ENCODE measurements at regions not wholly inside any gene's neighbourhood (a gene's known extent, or its start where the extent isn't known, plus 50 kb on each side); places are given as distances from the start of the nearest gene placed in this dataset.

DNA sequence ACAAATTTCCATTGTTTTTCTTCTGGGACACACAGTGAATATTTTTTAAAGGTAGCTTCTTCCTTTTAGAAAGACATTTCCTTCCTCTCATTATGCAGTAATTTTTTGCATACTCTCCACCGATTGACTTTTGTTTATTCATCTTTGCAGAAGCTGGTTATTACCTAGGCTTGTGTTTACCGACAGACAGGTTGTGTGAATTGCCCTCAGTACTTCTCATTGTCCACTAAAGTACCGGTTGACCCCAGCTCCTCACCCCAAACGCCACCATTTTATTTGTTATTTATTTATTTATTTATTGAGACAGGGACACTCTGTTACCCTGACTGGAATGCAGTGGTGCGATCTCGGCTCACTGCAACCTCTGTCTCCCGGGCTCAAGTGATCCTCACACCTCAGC is 63.4 kb upstream of the MYL2 start:
- H3K4me3 ChIP-seq (replicated peaks; ENCODE audit: insufficient read depth, low read length): no peak overlapping the region
- TF ChIP-seq, protein P1, sequence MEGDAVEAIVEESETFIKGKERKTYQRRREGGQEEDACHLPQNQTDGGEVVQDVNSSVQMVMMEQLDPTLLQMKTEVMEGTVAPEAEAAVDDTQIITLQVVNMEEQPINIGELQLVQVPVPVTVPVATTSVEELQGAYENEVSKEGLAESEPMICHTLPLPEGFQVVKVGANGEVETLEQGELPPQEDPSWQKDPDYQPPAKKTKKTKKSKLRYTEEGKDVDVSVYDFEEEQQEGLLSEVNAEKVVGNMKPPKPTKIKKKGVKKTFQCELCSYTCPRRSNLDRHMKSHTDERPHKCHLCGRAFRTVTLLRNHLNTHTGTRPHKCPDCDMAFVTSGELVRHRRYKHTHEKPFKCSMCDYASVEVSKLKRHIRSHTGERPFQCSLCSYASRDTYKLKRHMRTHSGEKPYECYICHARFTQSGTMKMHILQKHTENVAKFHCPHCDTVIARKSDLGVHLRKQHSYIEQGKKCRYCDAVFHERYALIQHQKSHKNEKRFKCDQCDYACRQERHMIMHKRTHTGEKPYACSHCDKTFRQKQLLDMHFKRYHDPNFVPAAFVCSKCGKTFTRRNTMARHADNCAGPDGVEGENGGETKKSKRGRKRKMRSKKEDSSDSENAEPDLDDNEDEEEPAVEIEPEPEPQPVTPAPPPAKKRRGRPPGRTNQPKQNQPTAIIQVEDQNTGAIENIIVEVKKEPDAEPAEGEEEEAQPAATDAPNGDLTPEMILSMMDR (IDR thresholded peaks at IDR 0.05; ENCODE audit: insufficient read depth, low read length): no peak
- TF ChIP-seq SPI1 (IDR thresholded peaks at IDR 0.05; ENCODE audit: borderline replicate concordance, low read depth): no peak
- no peak for TF ChIP-seq GABPA (IDR thresholded peaks at IDR 0.05; ENCODE audit: low read depth)
- TF ChIP-seq, protein P2, sequence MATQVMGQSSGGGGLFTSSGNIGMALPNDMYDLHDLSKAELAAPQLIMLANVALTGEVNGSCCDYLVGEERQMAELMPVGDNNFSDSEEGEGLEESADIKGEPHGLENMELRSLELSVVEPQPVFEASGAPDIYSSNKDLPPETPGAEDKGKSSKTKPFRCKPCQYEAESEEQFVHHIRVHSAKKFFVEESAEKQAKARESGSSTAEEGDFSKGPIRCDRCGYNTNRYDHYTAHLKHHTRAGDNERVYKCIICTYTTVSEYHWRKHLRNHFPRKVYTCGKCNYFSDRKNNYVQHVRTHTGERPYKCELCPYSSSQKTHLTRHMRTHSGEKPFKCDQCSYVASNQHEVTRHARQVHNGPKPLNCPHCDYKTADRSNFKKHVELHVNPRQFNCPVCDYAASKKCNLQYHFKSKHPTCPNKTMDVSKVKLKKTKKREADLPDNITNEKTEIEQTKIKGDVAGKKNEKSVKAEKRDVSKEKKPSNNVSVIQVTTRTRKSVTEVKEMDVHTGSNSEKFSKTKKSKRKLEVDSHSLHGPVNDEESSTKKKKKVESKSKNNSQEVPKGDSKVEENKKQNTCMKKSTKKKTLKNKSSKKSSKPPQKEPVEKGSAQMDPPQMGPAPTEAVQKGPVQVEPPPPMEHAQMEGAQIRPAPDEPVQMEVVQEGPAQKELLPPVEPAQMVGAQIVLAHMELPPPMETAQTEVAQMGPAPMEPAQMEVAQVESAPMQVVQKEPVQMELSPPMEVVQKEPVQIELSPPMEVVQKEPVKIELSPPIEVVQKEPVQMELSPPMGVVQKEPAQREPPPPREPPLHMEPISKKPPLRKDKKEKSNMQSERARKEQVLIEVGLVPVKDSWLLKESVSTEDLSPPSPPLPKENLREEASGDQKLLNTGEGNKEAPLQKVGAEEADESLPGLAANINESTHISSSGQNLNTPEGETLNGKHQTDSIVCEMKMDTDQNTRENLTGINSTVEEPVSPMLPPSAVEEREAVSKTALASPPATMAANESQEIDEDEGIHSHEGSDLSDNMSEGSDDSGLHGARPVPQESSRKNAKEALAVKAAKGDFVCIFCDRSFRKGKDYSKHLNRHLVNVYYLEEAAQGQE (IDR thresholded peaks at IDR 0.05; ENCODE audit: insufficient replicate concordance, low read depth): no peak
- TF ChIP-seq POLR2AphosphoS5 (IDR thresholded peaks at IDR 0.05; ENCODE audit: low read depth): no peak
- no peak for DNase-seq (ENCODE audit: low read depth in 1 of 2, low spot score in 1 of 2)
- no peaks in the 10 kb centered on the region for H3K27me3 ChIP-seq (ENCODE audit: insufficient read depth, poor library complexity, severe bottlenecking)
- no peak overlapping the region for H3K27ac ChIP-seq (replicated peaks)

DNA sequence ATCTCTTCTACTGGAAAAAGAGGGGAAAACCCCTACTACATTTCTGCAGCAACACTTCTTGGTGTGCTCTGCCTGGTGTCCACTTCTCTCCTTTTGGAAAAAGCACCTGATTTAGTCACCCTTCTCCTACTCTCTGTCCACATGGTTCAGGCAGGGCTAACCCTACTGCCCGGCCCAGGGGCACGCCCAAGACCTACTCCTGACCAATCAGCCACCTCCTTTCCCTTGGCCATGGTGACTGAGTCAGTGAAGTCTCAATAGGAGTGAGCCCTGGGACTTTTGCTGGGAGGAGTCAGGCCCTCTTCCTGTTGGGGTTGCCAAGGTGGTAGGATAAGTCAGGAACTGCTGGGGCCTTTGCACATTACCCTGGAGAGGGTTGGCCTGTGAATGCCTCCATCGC is 52.5 kb upstream of the MYL2 start:
- DNase-seq (ENCODE audit: low read depth in 1 of 2, low spot score in 1 of 2): no peak
- H3K4me3 ChIP-seq (replicated peaks; ENCODE audit: insufficient read depth, low read length): no peak overlapping the region
- H3K27ac ChIP-seq (replicated peaks): no peak overlapping the region
- no peaks in the 10 kb centered on the region for H3K27me3 ChIP-seq (ENCODE audit: insufficient read depth, poor library complexity, severe bottlenecking)
- no peak for TF ChIP-seq POLR2AphosphoS5 (IDR thresholded peaks at IDR 0.05; ENCODE audit: low read depth)
- no peak for TF ChIP-seq SPI1 (IDR thresholded peaks at IDR 0.05; ENCODE audit: borderline replicate concordance, low read depth)
- TF ChIP-seq, protein P1 (IDR thresholded peaks at IDR 0.05; ENCODE audit: insufficient read depth, low read length): no peak
- TF ChIP-seq, protein P2 (IDR thresholded peaks at IDR 0.05; ENCODE audit: insufficient replicate concordance, low read depth): no peak
- TF ChIP-seq GABPA (IDR thresholded peaks at IDR 0.05; ENCODE audit: low read depth): no peak

DNA sequence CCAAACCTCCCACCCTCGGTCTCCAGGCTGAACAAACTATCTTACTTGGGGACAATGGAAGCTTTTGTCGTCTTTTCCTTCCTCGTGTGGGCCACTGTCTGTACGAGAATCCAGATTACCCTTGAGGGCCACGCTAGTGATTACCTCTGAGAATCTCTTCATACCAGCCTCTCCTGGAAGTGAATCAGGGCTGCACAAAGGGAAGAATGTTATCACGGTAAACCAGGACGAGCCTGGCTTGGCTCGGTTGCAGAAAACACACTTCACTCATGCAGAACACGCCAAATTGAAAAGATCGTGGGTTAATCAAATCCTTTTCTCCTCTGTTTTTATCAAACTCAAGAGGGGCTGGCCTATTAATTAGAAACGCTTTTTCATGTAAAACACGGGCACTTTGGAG is 51.6 kb upstream of the MYL2 start:
- no peak for DNase-seq (ENCODE audit: low read depth in 1 of 2, low spot score in 1 of 2)
- TF ChIP-seq, protein P2 (IDR thresholded peaks at IDR 0.05; ENCODE audit: insufficient replicate concordance, low read depth): no peak
- TF ChIP-seq SPI1 (IDR thresholded peaks at IDR 0.05; ENCODE audit: borderline replicate concordance, low read depth) (no peak), POLR2AphosphoS5 (IDR thresholded peaks at IDR 0.05; ENCODE audit: low read depth) (no peak)
- TF ChIP-seq, protein P1 (IDR thresholded peaks at IDR 0.05; ENCODE audit: insufficient read depth, low read length): no peak
- Histone ChIP-seq H3K27ac (replicated peaks) (no peak overlapping the region), H3K27me3 (ENCODE audit: insufficient read depth, poor library complexity, severe bottlenecking) (no peaks in the 10 kb centered on the region), H3K4me3 (replicated peaks; ENCODE audit: insufficient read depth, low read length) (no peak overlapping the region)

Data from HL-60 (cell line).